Neuronal stem cell (in vitro differentiated cells): ENCODE measurements at regions not wholly inside any gene's neighbourhood (a gene's known extent, or its start where the extent isn't known, plus 50 kb on each side); places are given as distances from the start of the nearest gene placed in this dataset.
A peak's percentile ranks its signal among the peaks of the same experiment; 100 is the strongest.

Experiments used
- DNase-seq: peaks from one replicate; pipeline ENCODE4 v3.0.0-alpha.2; 2013; ENCODE audit warnings: low spot score
- H2AFZ ChIP-seq: one replicate; pipeline ENCODE4 v1.6.1; 2013; ENCODE audit warnings: mild to moderate bottlenecking, low read length, inconsistent platforms
- H2AK5ac ChIP-seq: 2 replicates; pipeline ENCODE4 v1.6.1; 2013; ENCODE audit warnings: low read depth, mild to moderate bottlenecking, inconsistent platforms, low read length, moderate library complexity, mixed read lengths
- H2BK120ac ChIP-seq: 2 replicates; pipeline ENCODE4 v1.6.1; 2013; ENCODE audit warnings: low read depth, mild to moderate bottlenecking, inconsistent platforms, low read length, moderate library complexity, mixed read lengths
- H2BK12ac ChIP-seq: one replicate; pipeline ENCODE4 v1.6.1; 2013; ENCODE audit warnings: low read length, inconsistent platforms
- H2BK15ac ChIP-seq: 2 replicates; pipeline ENCODE4 v1.6.1; 2013; ENCODE audit warnings: mild to moderate bottlenecking, low read length, inconsistent platforms, mixed read lengths
- H2BK5ac ChIP-seq: one replicate; pipeline ENCODE4 v1.6.1; 2013; ENCODE audit warnings: inconsistent platforms, mild to moderate bottlenecking, low read length, moderate library complexity
- H3K14ac ChIP-seq: one replicate; pipeline ENCODE4 v1.6.1; 2013; ENCODE audit warnings: low read length, inconsistent platforms
- H3K18ac ChIP-seq: 2 replicates; pipeline ENCODE4 v1.6.1; 2013; ENCODE audit warnings: low read length, inconsistent platforms
- H3K23ac ChIP-seq: 2 replicates; pipeline ENCODE4 v1.6.1; 2013; ENCODE audit warnings: low read depth, mild to moderate bottlenecking, mixed read lengths, low read length, inconsistent platforms; ENCODE audit not compliant: poor library complexity
- H3K27ac ChIP-seq: replicated peaks from 3 replicates; pipeline ENCODE4 v1.5.1; 2013; ENCODE audit warnings: low read length, inconsistent platforms
- H3K27me3 ChIP-seq, 3 experiments: 2 replicates each; pipeline ENCODE4 v1.6.1; 2013; ENCODE audit warnings: low read length in 3 of 3, mild to moderate bottlenecking in 2 of 3, inconsistent platforms in 1 of 3, low read depth in 1 of 3, mixed read lengths in 1 of 3, moderate library complexity in 1 of 3; ENCODE audit not compliant: control insufficient read depth in 3 of 3, insufficient read depth in 3 of 3
- H3K36me3 ChIP-seq, 2 donors: replicated peaks in 1 of 2; 2 replicates each; pipeline ENCODE4 v1.6.1; 2013; ENCODE audit warnings: low read length in 2 of 2; ENCODE audit not compliant: control insufficient read depth in 2 of 2, insufficient read depth in 2 of 2
- H3K4ac ChIP-seq: 2 replicates; pipeline ENCODE4 v1.6.1; 2013; ENCODE audit warnings: inconsistent platforms, mild to moderate bottlenecking, low read length, moderate library complexity
- H3K4me1 ChIP-seq, 2 donors: 1 replicate in 1 of 2; 2 replicates in 1 of 2; pipeline ENCODE4 v1.6.1; 2013; ENCODE audit warnings: low read length in 2 of 2, low read depth in 1 of 2; ENCODE audit not compliant: control insufficient read depth in 2 of 2, insufficient read depth in 1 of 2
- H3K4me2 ChIP-seq: one replicate; pipeline ENCODE4 v1.6.1; 2013; ENCODE audit warnings: mild to moderate bottlenecking, low read length, inconsistent platforms; ENCODE audit not compliant: insufficient read depth, poor library complexity, severe bottlenecking
- H3K4me3 ChIP-seq, 2 donors: 2 replicates each; pipeline ENCODE4 v1.5.1; 2013; ENCODE audit warnings: low read length in 2 of 2, mild to moderate bottlenecking in 2 of 2, inconsistent platforms in 1 of 2, moderate library complexity in 1 of 2
- H3K79me1 ChIP-seq: one replicate; pipeline ENCODE4 v1.6.1; 2013; ENCODE audit warnings: low read depth, mild to moderate bottlenecking, inconsistent platforms, low read length, moderate library complexity
- H3K9ac ChIP-seq: one replicate; pipeline ENCODE4 v1.6.1; 2013; ENCODE audit warnings: mild to moderate bottlenecking, low read depth, low read length, inconsistent platforms; ENCODE audit not compliant: poor library complexity
- H3K9me3 ChIP-seq, 2 donors: replicated peaks in 1 of 2; 2 replicates each; pipeline versions ENCODE3 to v1.6.1; 2013; ENCODE audit warnings: low read length in 2 of 2, mild to moderate bottlenecking in 2 of 2, inconsistent platforms in 1 of 2, low read depth in 1 of 2, mixed read lengths in 1 of 2, moderate library complexity in 1 of 2; ENCODE audit not compliant: control insufficient read depth in 2 of 2, insufficient read depth in 1 of 2
- H4K8ac ChIP-seq: one replicate; pipeline ENCODE4 v1.6.1; 2013; ENCODE audit warnings: low read depth, mild to moderate bottlenecking, inconsistent platforms, low read length, moderate library complexity
- H4K91ac ChIP-seq: one replicate; pipeline ENCODE4 v1.6.1; 2013; ENCODE audit warnings: low read length, low read depth, mild to moderate bottlenecking, inconsistent platforms; ENCODE audit not compliant: poor library complexity
- WGBS, 2 donors: extraction: QIAGEN DNeasy Blood & Tissue Kit; methylation state at CpG; one replicate each; pipeline ENCODE4 v1.1.7; 2013; ENCODE audit warnings: missing lambda C conversion rate in 2 of 2, mixed read lengths in 1 of 2; ENCODE audit not compliant: insufficient read length in 2 of 2, insufficient replicate concordance in 1 of 2; ENCODE audit errors: extremely low coverage in 2 of 2; 5-methylcytosine and 5-hydroxymethylcytosine counted together

DNA sequence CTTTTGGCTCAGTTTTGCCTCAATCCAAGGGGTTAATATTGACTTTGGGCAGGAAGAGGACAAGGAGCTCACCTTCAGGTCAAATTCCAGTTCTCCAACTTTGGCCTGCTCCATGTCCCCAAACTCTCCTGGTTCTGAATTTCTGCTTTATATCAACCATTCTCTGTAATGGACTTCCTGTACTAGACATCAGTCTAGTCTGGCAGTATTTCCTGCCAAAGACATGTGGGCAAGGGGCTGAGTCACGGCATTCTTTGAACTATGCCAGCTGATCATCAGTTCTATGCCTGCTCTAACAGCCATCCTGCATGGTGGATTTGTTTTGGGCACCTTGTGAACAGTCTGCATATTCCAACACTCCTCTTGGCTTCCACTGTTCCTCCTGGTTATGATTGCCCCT, 199.4 kb downstream of the ZEB2 start:
- Histone ChIP-seq H2BK12ac (no peak overlapping the region), H3K4me3 (no peak overlapping the region), H2BK5ac (no peak overlapping the region), H3K79me1 (no peaks in the 10 kb centered on the region), H2BK120ac (no peak overlapping the region), H3K36me3 (no peaks in the 10 kb centered on the region), H3K18ac (no peak overlapping the region), H3K14ac (no peak overlapping the region), H3K27me3 (no peaks in the 10 kb centered on the region), H2AK5ac (no peak overlapping the region), H3K4me2 (no peak overlapping the region), H3K27ac (no peak overlapping the region), H4K8ac (peak overlapping the region; percentile 43), H4K91ac (no peak overlapping the region), H2BK15ac (no peak overlapping the region), H2AFZ (no peak overlapping the region), H3K4ac (no peak overlapping the region), H3K9ac (no peak overlapping the region), H3K9me3 (peaks cover 0 to 13% of the 10 kb centered on the region in 2 donors), H3K4me1 (peaks cover 0 to 2% of the 10 kb centered on the region in 2 donors), H3K23ac (no peak overlapping the region)
- no peak for DNase-seq
- WGBS, 2 donors = no CpG with 5 or more reads among the region's 1 CpG

DNA sequence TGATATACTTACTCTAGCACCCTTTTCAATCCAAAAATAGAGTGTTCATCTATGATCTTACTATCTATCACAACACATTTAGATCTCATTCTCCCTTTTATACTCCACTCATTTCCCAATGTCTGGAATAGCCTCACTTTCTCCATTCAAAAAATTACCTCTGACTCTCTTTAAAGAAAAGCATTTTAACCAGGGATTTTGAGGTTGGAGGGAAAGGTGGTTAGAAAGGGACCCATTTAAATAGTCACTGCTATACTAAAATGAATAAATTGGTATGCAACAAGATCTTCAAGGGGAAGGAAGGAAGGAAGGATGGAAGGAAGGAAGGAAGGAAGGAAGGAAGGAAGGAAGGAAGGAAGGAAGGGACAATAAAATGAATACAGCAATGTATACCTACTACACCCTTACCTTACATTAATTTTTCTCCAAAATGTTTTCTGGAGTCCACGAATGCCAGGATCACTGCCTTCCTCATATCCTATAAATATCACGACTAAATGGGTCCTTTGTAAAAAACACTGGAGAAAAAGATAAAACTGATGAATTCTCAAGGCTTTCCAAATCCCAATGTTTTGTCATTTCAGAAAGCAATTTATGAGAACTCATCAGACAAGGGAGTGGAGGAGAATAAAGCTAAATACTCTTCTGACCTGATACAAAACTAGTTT, 202.7 kb downstream of the ZEB2 start:
- Histone ChIP-seq H2BK15ac (no peak overlapping the region), H3K4me3 (no peak overlapping the region)
- no CpG with 5 or more reads among the region's 2 CpGs for WGBS, 2 donors

DNA sequence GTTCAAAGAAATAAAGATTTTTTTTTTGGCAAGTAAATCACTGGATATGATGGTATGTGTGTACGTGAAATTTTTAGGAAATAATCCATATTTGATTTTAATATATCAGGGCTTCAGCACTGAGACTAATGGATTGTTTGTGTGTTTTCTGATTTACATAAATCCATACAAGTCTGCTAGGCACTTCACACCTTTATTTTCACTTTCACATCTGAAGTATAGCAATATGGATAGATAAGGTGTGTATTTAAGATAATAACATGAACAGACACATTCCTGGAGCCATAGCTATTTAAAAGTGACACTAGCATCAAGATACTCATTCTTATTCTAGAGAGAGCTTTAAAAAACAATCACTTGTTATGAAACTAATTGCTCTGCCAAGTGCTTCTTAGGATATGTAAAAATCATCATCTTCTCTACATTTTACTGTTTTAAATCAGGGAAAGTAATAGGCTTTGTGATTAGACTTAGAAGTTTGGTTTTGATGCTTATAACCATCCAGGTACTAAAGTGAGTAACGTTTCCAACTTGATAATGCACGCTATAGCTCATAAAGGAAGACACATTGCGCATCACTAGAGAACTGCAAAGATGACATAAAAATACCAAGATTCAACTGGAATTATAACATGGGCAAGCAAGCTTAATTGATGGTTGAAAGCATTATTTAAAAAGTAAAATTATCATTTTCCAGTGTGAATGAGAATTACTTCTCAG, 208.9 kb downstream of the ZEB2 start:
- H3K4ac ChIP-seq = no peak overlapping the region
- no peak overlapping the region for H4K8ac ChIP-seq
- H3K23ac ChIP-seq = no peak overlapping the region
- H3K36me3 ChIP-seq = peaks cover 0 to 1% of the 10 kb centered on the region in 2 donors
- peaks cover 3 to 6% of the 10 kb centered on the region in 2 donors for H3K9me3 ChIP-seq
- no peak overlapping the region for H2AK5ac ChIP-seq
- no peak overlapping the region for H3K18ac ChIP-seq
- H2BK5ac ChIP-seq = no peak overlapping the region
- H2BK120ac ChIP-seq = no peak overlapping the region
- H3K4me3 ChIP-seq = no peak overlapping the region
- no peak overlapping the region for H2BK12ac ChIP-seq
- H4K91ac ChIP-seq = no peak overlapping the region
- H3K9ac ChIP-seq = no peak overlapping the region
- 100% methylated on average over 1 of the region's 4 CpGs; no CpG with 5 or more reads in 1 of the 2 donors for WGBS, 2 donors
- H2AFZ ChIP-seq = no peak overlapping the region
- no peak overlapping the region for H3K4me2 ChIP-seq
- H3K27me3 ChIP-seq = no peaks in the 10 kb centered on the region
- no peaks in the 10 kb centered on the region for H3K4me1 ChIP-seq
- H3K27ac ChIP-seq = no peak overlapping the region
- H3K14ac ChIP-seq = no peak overlapping the region
- H2BK15ac ChIP-seq = no peak overlapping the region
- no peak for DNase-seq
- no peaks in the 10 kb centered on the region for H3K79me1 ChIP-seq

More for the DNA sequence above, 202.7 kb downstream of the ZEB2 start:
- Histone ChIP-seq H3K79me1 (no peaks in the 10 kb centered on the region), H4K8ac (no peak overlapping the region), H3K4me2 (no peak overlapping the region), H3K27me3 (no peaks in the 10 kb centered on the region), H3K14ac (no peak overlapping the region), H3K18ac (no peak overlapping the region), H2BK120ac (no peak overlapping the region), H3K9me3 (peaks cover 3 to 9% of the 10 kb centered on the region in 2 donors), H2BK12ac (no peak overlapping the region), H2AFZ (no peak overlapping the region), H2AK5ac (no peak overlapping the region), H3K4me1 (no peaks in the 10 kb centered on the region), H3K36me3 (peaks cover 0 to 1% of the 10 kb centered on the region in 2 donors), H3K23ac (no peak overlapping the region), H4K91ac (no peak overlapping the region), H3K27ac (no peak overlapping the region), H2BK5ac (no peak overlapping the region), H3K9ac (no peak overlapping the region), H3K4ac (no peak overlapping the region)
- no peak for DNase-seq

DNA sequence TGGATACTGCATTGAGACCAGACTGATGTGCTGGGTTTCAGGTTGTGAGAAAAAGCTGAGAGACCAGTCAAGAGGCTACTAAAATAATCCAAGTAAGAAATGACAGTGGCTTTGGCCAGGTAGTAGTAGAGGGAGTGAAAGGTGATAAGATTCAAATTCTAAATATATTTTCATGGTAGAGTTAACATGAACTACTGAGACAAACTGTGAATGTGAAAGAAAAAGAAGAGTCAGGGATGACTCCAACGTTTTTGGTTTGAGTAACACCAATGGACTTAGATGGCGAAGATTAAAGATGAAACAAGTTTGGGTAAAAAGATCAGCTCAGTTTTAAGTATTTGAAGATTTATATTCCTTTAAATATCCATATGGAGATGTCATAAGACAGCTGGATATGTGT, 209.4 kb downstream of the ZEB2 start:
- H3K18ac ChIP-seq = no peak overlapping the region
- WGBS, 2 donors = no CpG with 5 or more reads among the region's 2 CpGs

More for the DNA sequence above, 209.4 kb downstream of the ZEB2 start:
- no peaks in the 10 kb centered on the region for H3K79me1 ChIP-seq
- H2BK15ac ChIP-seq = no peak overlapping the region
- no peaks in the 10 kb centered on the region for H3K4me1 ChIP-seq
- H3K14ac ChIP-seq = no peak overlapping the region
- H2BK120ac ChIP-seq = no peak overlapping the region
- no peak overlapping the region for H3K4ac ChIP-seq
- H3K36me3 ChIP-seq = peaks cover 0 to 1% of the 10 kb centered on the region in 2 donors
- no peak overlapping the region for H4K91ac ChIP-seq
- no peak overlapping the region for H3K4me2 ChIP-seq
- no peak for DNase-seq
- H3K23ac ChIP-seq = no peak overlapping the region
- no peak overlapping the region for H2BK5ac ChIP-seq
- H3K9me3 ChIP-seq = peaks cover 3 to 6% of the 10 kb centered on the region in 2 donors
- H4K8ac ChIP-seq = no peak overlapping the region
- no peak overlapping the region for H3K4me3 ChIP-seq
- no peak overlapping the region for H3K9ac ChIP-seq
- H2BK12ac ChIP-seq = no peak overlapping the region
- no peak overlapping the region for H2AK5ac ChIP-seq
- H2AFZ ChIP-seq = no peak overlapping the region
- H3K27me3 ChIP-seq = no peaks in the 10 kb centered on the region
- H3K27ac ChIP-seq = no peak overlapping the region
